Osteoblast (primary cell): ENCODE measurements at regions not wholly inside any gene's neighbourhood (a gene's known extent, or its start where the extent isn't known, plus 50 kb on each side); places are given as distances from the start of the nearest gene placed in this dataset.

Experiments used
- DNase-seq: peaks from one replicate; pipeline ENCODE4 v3.0.0; 2011; ENCODE audit warnings: low spot score, mixed read lengths; ENCODE audit not compliant: insufficient read length; ENCODE audit errors: missing footprints
- H2AFZ ChIP-seq: 2 replicates; pipeline ENCODE4 v1.6.0; 2011; ENCODE audit warnings: mild to moderate bottlenecking, low read length
- H3K27ac ChIP-seq: 2 replicates; pipeline ENCODE4 v1.5.1; 2011; ENCODE audit warnings: mild to moderate bottlenecking, low read depth, low read length, moderate library complexity
- H3K27me3 ChIP-seq: 2 replicates; pipeline ENCODE4 v1.6.0; 2012; ENCODE audit warnings: mild to moderate bottlenecking, control low read depth, inconsistent platforms, low read length, moderate library complexity; ENCODE audit not compliant: insufficient read depth
- H3K36me3 ChIP-seq: 2 replicates; pipeline ENCODE4 v1.5.1; 2011; ENCODE audit warnings: mild to moderate bottlenecking, low read length, control low read depth, moderate library complexity; ENCODE audit not compliant: insufficient read depth
- H3K4me1 ChIP-seq: 2 replicates; pipeline ENCODE4 v1.5.1; 2011; ENCODE audit warnings: mild to moderate bottlenecking, low read length, control low read depth, moderate library complexity; ENCODE audit not compliant: insufficient read depth
- H3K4me2 ChIP-seq: 2 replicates; pipeline ENCODE4 v1.6.0; 2011; ENCODE audit warnings: mild to moderate bottlenecking, low read length; ENCODE audit not compliant: insufficient read depth
- H3K4me3 ChIP-seq: fragments of 200-600 bp; sonication (generic); 3 replicates; pipeline ENCODE4 v1.5.1; 2012; ENCODE audit warnings: mild to moderate bottlenecking, low read length, inconsistent platforms; ENCODE audit not compliant: insufficient read depth
- H3K79me2 ChIP-seq: 2 replicates; pipeline ENCODE4 v1.6.0; 2012; ENCODE audit warnings: mild to moderate bottlenecking, low read length, control low read depth, inconsistent platforms; ENCODE audit not compliant: insufficient read depth
- H3K9me3 ChIP-seq: 2 replicates; pipeline ENCODE4 v1.5.1; 2011; ENCODE audit warnings: low read depth, low read length, control low read depth
- H4K20me1 ChIP-seq: 2 replicates; pipeline ENCODE4 v1.6.0; 2012; ENCODE audit warnings: mild to moderate bottlenecking, low read length, control low read depth; ENCODE audit not compliant: insufficient read depth
- CTCF ChIP-seq: IDR thresholded peaks from 2 replicates; pipeline ENCODE4 v1.5.1; 2011; ENCODE audit warnings: mild to moderate bottlenecking, low read depth, low read length, moderate library complexity; ENCODE audit errors: extremely low read depth

- Histone ChIP-seq H3K36me3 (no peaks in the 10 kb centered on the region), H3K79me2 (no peaks in the 10 kb centered on the region), H3K4me3 (no peak overlapping the region), H3K27ac (no peak overlapping the region), H4K20me1 (no peaks in the 10 kb centered on the region), H3K27me3 (peaks cover 6% of the 10 kb centered on the region), H3K9me3 (peaks cover 3% of the 10 kb centered on the region), H2AFZ (no peak overlapping the region), H3K4me1 (peaks cover 14% of the 10 kb centered on the region), H3K4me2 (no peak overlapping the region)
- DNase-seq, result no peak
- no peak for TF ChIP-seq CTCF
Measured at GRCh38 chr6:2480267-2480966, 235.0 kb upstream of the GMDS start.

- no peak for TF ChIP-seq CTCF
- H3K27me3 ChIP-seq, result peaks cover 6% of the 10 kb centered on the region
Measured at GRCh38 chr6:2478200-2478599, 232.8 kb upstream of the GMDS start.

GRCh38 chr6:2477666-2478065 is 232.3 kb upstream of the GMDS start:
- no peaks in the 10 kb centered on the region for H3K36me3 ChIP-seq
- H3K4me1 ChIP-seq, result peaks cover 14% of the 10 kb centered on the region
- peaks cover 8% of the 10 kb centered on the region for H3K27me3 ChIP-seq
- no peak overlapping the region for H3K4me3 ChIP-seq
- no peak overlapping the region for H3K27ac ChIP-seq
- H4K20me1 ChIP-seq, result no peaks in the 10 kb centered on the region
- H3K4me2 ChIP-seq, result peak overlapping the region; percentile 65
- H3K9me3 ChIP-seq, result peaks cover 3% of the 10 kb centered on the region
- H2AFZ ChIP-seq, result no peak overlapping the region
- DNase-seq, result no peak
- H3K79me2 ChIP-seq, result no peaks in the 10 kb centered on the region
- TF ChIP-seq CTCF, result no peak

More at GRCh38 chr6:2478200-2478599, 232.8 kb upstream of the GMDS start:
- Histone ChIP-seq H3K36me3 (no peaks in the 10 kb centered on the region), H4K20me1 (no peaks in the 10 kb centered on the region), H3K9me3 (peaks cover 3% of the 10 kb centered on the region), H3K4me1 (peaks cover 14% of the 10 kb centered on the region), H3K79me2 (no peaks in the 10 kb centered on the region), H2AFZ (peak overlapping the region; percentile 54), H3K4me3 (peak overlapping the region; percentile 47), H3K4me2 (peak overlapping the region; percentile 65), H3K27ac (no peak overlapping the region)
- DNase-seq, result peak; percentile 89

GRCh38 chr6:2477250-2477649 is 231.8 kb upstream of the GMDS start:
- Histone ChIP-seq H3K9me3 (peaks cover 3% of the 10 kb centered on the region), H4K20me1 (no peaks in the 10 kb centered on the region), H3K27me3 (peaks cover 8% of the 10 kb centered on the region), H3K36me3 (no peaks in the 10 kb centered on the region), H3K79me2 (no peaks in the 10 kb centered on the region), H3K4me3 (no peak overlapping the region), H2AFZ (no peak overlapping the region), H3K4me1 (peaks cover 14% of the 10 kb centered on the region), H3K27ac (no peak overlapping the region), H3K4me2 (no peak overlapping the region)
- TF ChIP-seq CTCF, result no peak
- DNase-seq, result no peak
